ENCODE measurements at regions not wholly inside any gene's neighbourhood (a gene's known extent, or its start where the extent isn't known, plus 50 kb on each side); places are given as distances from the start of the nearest gene placed in this dataset.

GRCh38 chr4:165760182-165760581 is 112.9 kb upstream of the TLL1 start:
- Histone ChIP-seq H3K4me2 (ENCODE audit: low read depth, low read length, poor library complexity, severe bottlenecking) (no peak overlapping the region), H3K9me2 (replicated peaks; ENCODE audit: insufficient read depth, low read length) (no peaks in the 10 kb centered on the region), H3K9me3 (ENCODE audit: low read length) (no peaks in the 10 kb centered on the region), H3K9ac (ENCODE audit: low read length) (no peak overlapping the region), H2AFZ (ENCODE audit: low read length) (no peak overlapping the region), H3K4me1 (ENCODE audit: low read length) (no peaks in the 10 kb centered on the region), H3K4me3 (ENCODE audit: low read length) (no peak overlapping the region), H4K20me1 (ENCODE audit: insufficient read depth, low read depth, low read length) (no peaks in the 10 kb centered on the region), H3K79me2 (ENCODE audit: low read length) (no peaks in the 10 kb centered on the region), H3K27ac (ENCODE audit: low read length) (no peak overlapping the region), H3K36me3 (ENCODE audit: insufficient read depth, low read length) (no peaks in the 10 kb centered on the region), H3K27me3 (ENCODE audit: low read length) (no peaks in the 10 kb centered on the region)
- DNase-seq: no peak

- Histone ChIP-seq H2AFZ (ENCODE audit: low read length) (no peak overlapping the region), H3K4me1 (ENCODE audit: low read length) (no peaks in the 10 kb centered on the region), H3K9ac (ENCODE audit: low read length) (no peak overlapping the region), H3K27ac (ENCODE audit: low read length) (no peak overlapping the region), H4K20me1 (ENCODE audit: insufficient read depth, low read depth, low read length) (no peaks in the 10 kb centered on the region), H3K9me2 (replicated peaks; ENCODE audit: insufficient read depth, low read length) (no peaks in the 10 kb centered on the region), H3K27me3 (ENCODE audit: low read length) (no peaks in the 10 kb centered on the region), H3K79me2 (ENCODE audit: low read length) (no peaks in the 10 kb centered on the region), H3K36me3 (ENCODE audit: insufficient read depth, low read length) (no peaks in the 10 kb centered on the region), H3K9me3 (ENCODE audit: low read length) (no peaks in the 10 kb centered on the region), H3K4me2 (ENCODE audit: low read depth, low read length, poor library complexity, severe bottlenecking) (no peak overlapping the region), H3K4me3 (ENCODE audit: low read length) (no peak overlapping the region)
- DNase-seq: no peak
Measured at GRCh38 chr4:165761963-165762362, 111.1 kb upstream of the TLL1 start.

- no peak overlapping the region for H3K4me2 ChIP-seq (ENCODE audit: low read depth, low read length, poor library complexity, severe bottlenecking)
- H3K27ac ChIP-seq (ENCODE audit: low read length): no peak overlapping the region
- H2AFZ ChIP-seq (ENCODE audit: low read length): no peak overlapping the region
Measured at GRCh38 chr4:165763640-165764039, 109.4 kb upstream of the TLL1 start.

DNA sequence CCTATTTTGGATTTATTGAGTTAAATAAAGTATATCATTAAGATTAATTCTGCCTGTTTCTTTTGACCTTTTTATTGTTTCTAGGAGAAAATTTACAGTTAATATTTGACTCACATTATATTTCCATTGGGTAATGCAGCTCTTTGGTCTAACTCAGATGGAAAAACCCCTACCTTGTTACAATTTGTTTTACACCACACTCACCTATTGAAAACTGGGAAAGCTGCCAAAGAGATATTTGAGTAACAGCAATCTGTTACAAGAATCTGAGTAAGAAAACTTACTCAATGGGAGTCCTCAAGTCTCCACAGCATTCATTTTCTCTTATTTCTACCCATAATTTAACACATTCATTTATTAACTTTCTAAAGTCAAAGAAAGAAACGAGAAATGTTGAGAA is 108.0 kb upstream of the TLL1 start:
- Histone ChIP-seq H3K36me3 (ENCODE audit: insufficient read depth, low read length) (no peaks in the 10 kb centered on the region), H3K27ac (ENCODE audit: low read length) (no peak overlapping the region), H3K27me3 (ENCODE audit: low read length) (no peaks in the 10 kb centered on the region), H3K4me2 (ENCODE audit: low read depth, low read length, poor library complexity, severe bottlenecking) (no peak overlapping the region), H3K4me3 (ENCODE audit: low read length) (no peak overlapping the region), H3K9ac (ENCODE audit: low read length) (no peak overlapping the region), H3K79me2 (ENCODE audit: low read length) (no peaks in the 10 kb centered on the region), H3K4me1 (ENCODE audit: low read length) (no peaks in the 10 kb centered on the region), H3K9me3 (ENCODE audit: low read length) (no peaks in the 10 kb centered on the region), H3K9me2 (replicated peaks; ENCODE audit: insufficient read depth, low read length) (no peaks in the 10 kb centered on the region), H2AFZ (ENCODE audit: low read length) (no peak overlapping the region), H4K20me1 (ENCODE audit: insufficient read depth, low read depth, low read length) (no peaks in the 10 kb centered on the region)
- no peak for DNase-seq

More at GRCh38 chr4:165763640-165764039, 109.4 kb upstream of the TLL1 start:
- no peak for DNase-seq
- H3K4me1 ChIP-seq (ENCODE audit: low read length): no peaks in the 10 kb centered on the region
- H3K27me3 ChIP-seq (ENCODE audit: low read length): no peaks in the 10 kb centered on the region
- no peak overlapping the region for H3K4me3 ChIP-seq (ENCODE audit: low read length)
- no peaks in the 10 kb centered on the region for H3K36me3 ChIP-seq (ENCODE audit: insufficient read depth, low read length)
- H4K20me1 ChIP-seq (ENCODE audit: insufficient read depth, low read depth, low read length): no peaks in the 10 kb centered on the region
- no peaks in the 10 kb centered on the region for H3K9me2 ChIP-seq (replicated peaks; ENCODE audit: insufficient read depth, low read length)
- no peaks in the 10 kb centered on the region for H3K9me3 ChIP-seq (ENCODE audit: low read length)
- no peaks in the 10 kb centered on the region for H3K79me2 ChIP-seq (ENCODE audit: low read length)
- no peak overlapping the region for H3K9ac ChIP-seq (ENCODE audit: low read length)

- no peaks in the 10 kb centered on the region for H3K4me1 ChIP-seq (ENCODE audit: low read length)
- H3K4me3 ChIP-seq (ENCODE audit: low read length): no peak overlapping the region
- no peak overlapping the region for H3K4me2 ChIP-seq (ENCODE audit: low read depth, low read length, poor library complexity, severe bottlenecking)
- H3K27me3 ChIP-seq (ENCODE audit: low read length): no peaks in the 10 kb centered on the region
- no peak for DNase-seq
- no peaks in the 10 kb centered on the region for H4K20me1 ChIP-seq (ENCODE audit: insufficient read depth, low read depth, low read length)
- no peak overlapping the region for H3K9ac ChIP-seq (ENCODE audit: low read length)
- no peak overlapping the region for H3K27ac ChIP-seq (ENCODE audit: low read length)
- no peaks in the 10 kb centered on the region for H3K9me2 ChIP-seq (replicated peaks; ENCODE audit: insufficient read depth, low read length)
- H3K9me3 ChIP-seq (ENCODE audit: low read length): no peaks in the 10 kb centered on the region
- H3K79me2 ChIP-seq (ENCODE audit: low read length): no peaks in the 10 kb centered on the region
- H2AFZ ChIP-seq (ENCODE audit: low read length): no peak overlapping the region
- no peaks in the 10 kb centered on the region for H3K36me3 ChIP-seq (ENCODE audit: insufficient read depth, low read length)
Measured at GRCh38 chr4:165766018-165766417, 107.0 kb upstream of the TLL1 start.

DNA sequence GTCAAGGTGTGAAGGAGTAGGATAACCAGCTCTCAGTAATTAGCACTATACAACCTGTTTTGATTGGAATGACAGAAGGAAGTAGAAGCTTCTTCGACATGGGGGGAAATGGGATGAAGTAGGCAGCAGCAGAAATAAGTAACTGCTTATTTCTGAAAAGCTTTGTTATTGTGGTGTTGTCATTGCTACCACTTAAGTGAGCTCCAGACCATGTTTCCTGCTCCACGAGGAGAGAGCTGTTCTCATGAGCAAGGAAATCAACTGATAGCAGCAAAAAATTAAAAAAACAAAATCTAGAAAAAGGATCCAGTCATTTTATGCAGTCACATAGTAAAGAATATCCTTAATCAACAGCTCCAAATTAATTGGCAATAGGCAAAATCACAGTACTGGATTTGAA is 106.1 kb upstream of the TLL1 start:
- Histone ChIP-seq H3K36me3 (ENCODE audit: insufficient read depth, low read length) (no peaks in the 10 kb centered on the region), H3K9ac (ENCODE audit: low read length) (no peak overlapping the region), H3K27me3 (ENCODE audit: low read length) (no peaks in the 10 kb centered on the region), H3K27ac (ENCODE audit: low read length) (no peak overlapping the region), H3K79me2 (ENCODE audit: low read length) (no peaks in the 10 kb centered on the region), H3K4me1 (ENCODE audit: low read length) (no peaks in the 10 kb centered on the region), H2AFZ (ENCODE audit: low read length) (no peak overlapping the region), H3K4me2 (ENCODE audit: low read depth, low read length, poor library complexity, severe bottlenecking) (no peak overlapping the region), H4K20me1 (ENCODE audit: insufficient read depth, low read depth, low read length) (no peaks in the 10 kb centered on the region), H3K4me3 (ENCODE audit: low read length) (no peak overlapping the region), H3K9me3 (ENCODE audit: low read length) (no peaks in the 10 kb centered on the region), H3K9me2 (replicated peaks; ENCODE audit: insufficient read depth, low read length) (no peaks in the 10 kb centered on the region)
- no peak for DNase-seq

- H3K4me2 ChIP-seq (ENCODE audit: low read depth, low read length, poor library complexity, severe bottlenecking): no peak overlapping the region
- no peak overlapping the region for H3K4me3 ChIP-seq (ENCODE audit: low read length)
- H3K27ac ChIP-seq (ENCODE audit: low read length): no peak overlapping the region
- no peaks in the 10 kb centered on the region for H4K20me1 ChIP-seq (ENCODE audit: insufficient read depth, low read depth, low read length)
- H3K9me2 ChIP-seq (replicated peaks; ENCODE audit: insufficient read depth, low read length): no peaks in the 10 kb centered on the region
- H3K27me3 ChIP-seq (ENCODE audit: low read length): no peaks in the 10 kb centered on the region
- H3K79me2 ChIP-seq (ENCODE audit: low read length): no peaks in the 10 kb centered on the region
- H3K9ac ChIP-seq (ENCODE audit: low read length): no peak overlapping the region
- no peaks in the 10 kb centered on the region for H3K9me3 ChIP-seq (ENCODE audit: low read length)
- no peaks in the 10 kb centered on the region for H3K4me1 ChIP-seq (ENCODE audit: low read length)
- no peak for DNase-seq
- no peak overlapping the region for H2AFZ ChIP-seq (ENCODE audit: low read length)
- H3K36me3 ChIP-seq (ENCODE audit: insufficient read depth, low read length): no peaks in the 10 kb centered on the region
Measured at GRCh38 chr4:165767671-165768070, 105.4 kb upstream of the TLL1 start.

DNA sequence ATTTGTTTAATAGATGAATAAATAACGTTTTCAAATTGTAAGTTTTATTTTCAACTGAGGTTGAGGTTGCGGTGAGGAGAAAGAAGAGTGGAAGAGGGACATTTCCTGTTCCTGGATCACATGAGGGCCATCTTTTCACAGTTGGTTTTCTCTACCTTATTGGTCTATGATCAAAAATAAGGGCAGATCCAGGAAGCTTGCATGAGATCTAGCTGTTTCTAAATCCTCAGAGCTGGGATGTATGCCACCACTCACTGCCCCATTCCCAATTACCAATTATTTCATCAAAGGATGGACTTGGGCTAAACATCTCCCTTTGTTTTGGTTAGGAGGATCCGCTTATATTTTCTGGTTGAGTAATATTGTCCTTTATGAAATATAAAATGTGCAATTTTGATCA is 104.8 kb upstream of the TLL1 start:
- H3K36me3 ChIP-seq (ENCODE audit: insufficient read depth, low read length): no peaks in the 10 kb centered on the region
- H3K9ac ChIP-seq (ENCODE audit: low read length): no peak overlapping the region
- no peak overlapping the region for H3K27ac ChIP-seq (ENCODE audit: low read length)
- H3K4me2 ChIP-seq (ENCODE audit: low read depth, low read length, poor library complexity, severe bottlenecking): no peak overlapping the region
- no peak overlapping the region for H3K4me3 ChIP-seq (ENCODE audit: low read length)
- DNase-seq: no peak
- H3K9me2 ChIP-seq (replicated peaks; ENCODE audit: insufficient read depth, low read length): no peaks in the 10 kb centered on the region
- H3K9me3 ChIP-seq (ENCODE audit: low read length): no peaks in the 10 kb centered on the region
- H3K79me2 ChIP-seq (ENCODE audit: low read length): no peaks in the 10 kb centered on the region
- H3K4me1 ChIP-seq (ENCODE audit: low read length): no peaks in the 10 kb centered on the region
- H2AFZ ChIP-seq (ENCODE audit: low read length): no peak overlapping the region
- no peaks in the 10 kb centered on the region for H4K20me1 ChIP-seq (ENCODE audit: insufficient read depth, low read depth, low read length)
- no peaks in the 10 kb centered on the region for H3K27me3 ChIP-seq (ENCODE audit: low read length)

GRCh38 chr4:165774326-165774725 is 98.7 kb upstream of the TLL1 start:
- Histone ChIP-seq H3K4me2 (ENCODE audit: low read depth, low read length, poor library complexity, severe bottlenecking) (no peak overlapping the region), H3K36me3 (ENCODE audit: insufficient read depth, low read length) (no peaks in the 10 kb centered on the region), H3K9ac (ENCODE audit: low read length) (no peak overlapping the region), H2AFZ (ENCODE audit: low read length) (no peak overlapping the region), H3K4me1 (ENCODE audit: low read length) (no peaks in the 10 kb centered on the region), H3K79me2 (ENCODE audit: low read length) (no peaks in the 10 kb centered on the region), H3K9me3 (ENCODE audit: low read length) (peaks cover 9% of the 10 kb centered on the region; the same call in 1 of the 2 replicates), H3K27me3 (ENCODE audit: low read length) (no peaks in the 10 kb centered on the region), H3K27ac (ENCODE audit: low read length) (no peak overlapping the region), H3K9me2 (replicated peaks; ENCODE audit: insufficient read depth, low read length) (no peaks in the 10 kb centered on the region), H3K4me3 (ENCODE audit: low read length) (no peak overlapping the region), H4K20me1 (ENCODE audit: insufficient read depth, low read depth, low read length) (no peaks in the 10 kb centered on the region)
- DNase-seq: no peak
